ENCODE measurements at regions not wholly inside any gene's neighbourhood (a gene's known extent, or its start where the extent isn't known, plus 50 kb on each side); places are given as distances from the start of the nearest gene placed in this dataset.

GRCh38 chr4:133624744-133625143 is 475.6 kb downstream of the PCDH10 start:
- TF ChIP-seq, protein P1, sequence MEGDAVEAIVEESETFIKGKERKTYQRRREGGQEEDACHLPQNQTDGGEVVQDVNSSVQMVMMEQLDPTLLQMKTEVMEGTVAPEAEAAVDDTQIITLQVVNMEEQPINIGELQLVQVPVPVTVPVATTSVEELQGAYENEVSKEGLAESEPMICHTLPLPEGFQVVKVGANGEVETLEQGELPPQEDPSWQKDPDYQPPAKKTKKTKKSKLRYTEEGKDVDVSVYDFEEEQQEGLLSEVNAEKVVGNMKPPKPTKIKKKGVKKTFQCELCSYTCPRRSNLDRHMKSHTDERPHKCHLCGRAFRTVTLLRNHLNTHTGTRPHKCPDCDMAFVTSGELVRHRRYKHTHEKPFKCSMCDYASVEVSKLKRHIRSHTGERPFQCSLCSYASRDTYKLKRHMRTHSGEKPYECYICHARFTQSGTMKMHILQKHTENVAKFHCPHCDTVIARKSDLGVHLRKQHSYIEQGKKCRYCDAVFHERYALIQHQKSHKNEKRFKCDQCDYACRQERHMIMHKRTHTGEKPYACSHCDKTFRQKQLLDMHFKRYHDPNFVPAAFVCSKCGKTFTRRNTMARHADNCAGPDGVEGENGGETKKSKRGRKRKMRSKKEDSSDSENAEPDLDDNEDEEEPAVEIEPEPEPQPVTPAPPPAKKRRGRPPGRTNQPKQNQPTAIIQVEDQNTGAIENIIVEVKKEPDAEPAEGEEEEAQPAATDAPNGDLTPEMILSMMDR (IDR thresholded peaks at IDR 0.05): no peak
- no peak for TF ChIP-seq POLR2A (IDR thresholded peaks at IDR 0.05)

All from breast epithelium (tissue), 3 donors.